NCI-H2227 treated with DMSO at 0.1 percent for 48 hours (cell line): ENCODE measurements at regions not wholly inside any gene's neighbourhood (a gene's known extent, or its start where the extent isn't known, plus 50 kb on each side); places are given as distances from the start of the nearest gene placed in this dataset.

Experiments used
- DNase-seq: peaks from one replicate; lab custom pipeline; 2025; lab: John Stamatoyannopoulos, UW

- no peak for DNase-seq
Observed at GRCh38 chr2:62369541-62370202, 136.3 kb downstream of the TMEM17 start.

DNA sequence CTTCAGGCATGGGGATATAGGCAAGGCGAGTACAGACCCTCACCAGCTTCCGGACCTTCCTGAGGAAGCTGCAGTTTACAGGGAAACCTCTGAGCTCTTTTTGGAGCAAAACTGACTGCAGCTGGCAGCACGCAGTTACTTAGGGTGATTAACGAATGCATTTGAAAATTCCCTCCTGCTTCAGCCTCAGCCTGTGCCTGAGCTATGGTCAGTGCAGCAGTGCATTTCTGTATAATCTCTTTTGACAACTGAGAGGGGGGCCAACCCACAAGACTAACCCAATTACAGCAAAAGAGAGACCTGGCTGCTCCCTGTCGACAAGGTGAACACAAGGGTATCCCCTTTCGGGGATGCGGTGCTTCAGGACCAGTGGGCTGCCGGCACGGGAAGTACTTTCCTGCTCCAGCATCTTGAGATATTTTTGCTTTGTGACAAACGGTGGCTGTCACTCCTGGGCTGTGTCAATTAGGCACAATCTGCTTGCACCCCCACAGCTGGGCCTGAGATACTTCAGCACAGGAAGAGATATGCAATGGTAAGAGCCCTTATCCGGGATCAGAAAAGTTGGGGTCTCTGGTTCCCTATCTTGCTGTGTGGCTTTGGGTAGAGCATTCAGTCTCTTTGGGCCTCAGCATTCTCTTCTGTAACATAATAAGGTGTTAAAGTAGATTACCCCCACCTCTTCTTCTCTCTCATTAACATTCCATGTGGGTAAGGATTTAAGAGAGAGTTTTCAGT lies 141.0 kb downstream of the TMEM17 start:
- DNase-seq, result no peak

DNA sequence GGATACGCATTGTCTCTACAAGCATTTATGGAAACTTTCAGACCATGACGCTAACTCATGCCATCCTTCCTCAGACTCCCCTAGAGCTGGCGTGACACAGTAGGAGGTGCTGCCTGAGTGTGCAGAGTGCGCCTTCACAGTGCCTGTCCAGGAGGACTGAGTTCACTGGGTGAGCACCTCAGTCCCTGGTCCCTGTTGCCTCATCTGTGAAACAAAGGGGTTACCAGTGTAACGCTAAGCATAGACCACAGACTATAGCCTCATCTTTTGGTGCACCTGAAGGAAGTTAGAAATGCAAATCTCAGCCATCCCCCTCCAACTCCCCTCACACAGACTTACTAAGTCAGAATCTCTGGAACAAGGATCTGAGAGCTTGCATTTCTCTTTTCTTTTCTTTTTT lies 142.8 kb downstream of the TMEM17 start:
- no peak for DNase-seq

DNA sequence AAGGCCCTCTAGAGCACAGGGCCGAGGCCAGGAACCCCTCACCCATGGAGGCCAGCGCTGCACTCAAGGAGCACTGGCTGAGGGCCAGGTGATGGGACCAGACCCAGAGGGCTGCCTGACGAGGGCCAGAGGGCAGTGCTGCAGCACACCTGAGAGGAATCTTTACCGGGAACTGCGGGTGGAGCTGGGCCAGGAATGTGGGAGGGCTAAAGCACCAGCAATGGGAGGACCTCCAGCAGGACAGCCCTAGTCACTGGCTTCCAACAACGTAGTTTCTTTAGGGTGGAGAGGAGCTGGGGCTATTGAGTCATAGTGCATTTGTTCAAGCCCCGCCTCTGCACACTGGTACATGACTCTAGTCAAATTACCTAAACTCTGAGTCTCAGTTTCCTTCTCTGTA lies 143.4 kb downstream of the TMEM17 start:
- no peak for DNase-seq

DNA sequence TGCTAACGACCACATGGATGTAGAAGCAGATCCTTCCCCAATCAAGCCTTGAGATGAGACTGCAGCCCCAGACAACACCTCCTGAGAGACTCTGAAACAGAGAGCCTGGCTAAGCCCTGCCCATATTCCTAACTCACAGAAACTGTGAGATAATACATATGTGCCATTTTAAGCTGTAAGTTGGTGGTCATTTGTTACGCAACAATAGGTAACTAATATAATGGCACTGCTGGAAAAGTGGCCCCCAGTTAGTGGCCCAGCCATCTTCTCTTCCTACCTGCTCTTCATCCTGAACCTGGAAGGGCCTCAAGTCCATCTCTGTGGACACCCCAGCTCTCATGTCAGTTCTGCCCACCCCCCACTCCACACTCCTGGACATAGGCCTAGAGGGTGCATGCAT lies 144.0 kb downstream of the TMEM17 start:
- no peak for DNase-seq

DNA sequence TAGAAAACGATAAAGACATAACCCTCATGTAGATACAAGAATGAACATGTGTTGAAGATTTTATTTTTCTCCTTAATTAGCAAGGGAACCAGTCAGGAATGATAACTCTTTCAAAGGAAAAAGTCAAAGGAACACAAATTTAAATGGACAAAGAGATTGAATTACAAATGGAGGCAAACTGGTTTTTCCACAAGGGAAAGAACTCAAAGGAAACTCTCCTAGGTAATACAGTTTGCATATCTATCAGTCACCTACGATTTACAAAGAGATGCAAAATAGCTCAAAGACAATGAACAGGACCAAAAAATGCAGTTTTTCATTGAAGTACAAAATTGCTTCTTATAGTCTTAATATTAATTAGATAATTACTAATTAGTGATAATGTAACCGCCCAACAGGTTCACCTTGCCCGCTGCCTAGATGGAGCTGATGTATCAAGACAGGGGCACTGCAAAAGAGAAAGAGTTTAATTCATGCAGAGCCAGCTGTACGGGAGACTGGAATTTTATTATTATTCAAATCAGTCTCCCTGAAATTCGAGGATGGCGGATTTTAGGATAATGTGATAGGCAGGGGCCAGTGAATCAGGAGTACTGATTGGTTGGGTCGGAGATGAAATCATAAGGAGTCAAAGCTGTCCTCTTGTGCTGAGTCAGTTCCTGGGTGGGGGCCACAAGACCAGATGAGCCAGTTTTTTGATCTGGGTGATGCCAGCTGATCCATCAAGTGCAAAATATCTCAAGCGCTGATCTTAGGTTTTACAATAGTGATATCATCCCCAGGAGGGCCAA lies 151.0 kb downstream of the TMEM17 start:
- no peak for DNase-seq

- DNase-seq, result no peak
Observed at GRCh38 chr2:62352031-62352430, 154.0 kb downstream of the TMEM17 start.

DNA sequence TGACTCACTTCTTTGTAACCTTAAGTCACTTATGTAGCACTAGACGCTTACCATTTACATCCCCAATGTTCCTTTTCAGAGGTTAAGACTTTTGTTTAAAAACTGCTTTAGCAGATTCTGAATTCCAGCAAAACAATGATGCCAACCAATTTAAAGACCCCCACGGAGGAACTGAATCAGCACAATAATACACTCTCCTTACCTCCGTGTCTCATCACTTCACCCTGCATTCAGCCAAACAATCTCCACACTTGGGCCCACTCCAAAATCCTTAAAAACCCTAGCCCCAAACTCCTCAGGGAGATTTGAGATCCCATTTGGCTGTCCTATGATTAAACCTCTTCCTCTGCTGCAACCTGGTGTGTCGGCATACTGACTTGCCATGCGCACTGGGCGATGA lies 153.9 kb downstream of the B3GNT2 start:
- DNase-seq, result no peak

DNA sequence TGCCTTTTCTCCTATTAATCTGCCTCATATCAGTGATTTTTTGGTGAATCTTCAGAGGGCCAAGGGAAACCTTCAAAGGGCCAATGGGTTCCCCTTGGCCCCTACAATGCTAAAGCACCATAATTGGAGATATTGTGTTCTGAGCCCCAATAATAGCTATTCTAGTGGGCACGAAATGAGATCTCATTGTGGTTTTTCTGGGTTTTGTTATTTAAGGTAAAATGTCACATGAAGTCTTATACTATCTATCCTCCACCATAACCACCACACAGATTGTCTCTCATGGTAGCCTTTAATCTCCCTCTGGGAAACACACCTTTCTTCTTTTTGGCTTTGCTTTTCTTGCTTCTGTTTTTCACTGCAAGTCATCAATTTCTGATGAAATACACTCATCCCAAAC lies 152.8 kb downstream of the B3GNT2 start:
- DNase-seq, result no peak

GRCh38 chr2:62347563-62348270 lies 151.8 kb downstream of the B3GNT2 start:
- no peak for DNase-seq

- no peak for DNase-seq
Observed at GRCh38 chr2:62344472-62344871, 148.6 kb downstream of the B3GNT2 start.

DNA sequence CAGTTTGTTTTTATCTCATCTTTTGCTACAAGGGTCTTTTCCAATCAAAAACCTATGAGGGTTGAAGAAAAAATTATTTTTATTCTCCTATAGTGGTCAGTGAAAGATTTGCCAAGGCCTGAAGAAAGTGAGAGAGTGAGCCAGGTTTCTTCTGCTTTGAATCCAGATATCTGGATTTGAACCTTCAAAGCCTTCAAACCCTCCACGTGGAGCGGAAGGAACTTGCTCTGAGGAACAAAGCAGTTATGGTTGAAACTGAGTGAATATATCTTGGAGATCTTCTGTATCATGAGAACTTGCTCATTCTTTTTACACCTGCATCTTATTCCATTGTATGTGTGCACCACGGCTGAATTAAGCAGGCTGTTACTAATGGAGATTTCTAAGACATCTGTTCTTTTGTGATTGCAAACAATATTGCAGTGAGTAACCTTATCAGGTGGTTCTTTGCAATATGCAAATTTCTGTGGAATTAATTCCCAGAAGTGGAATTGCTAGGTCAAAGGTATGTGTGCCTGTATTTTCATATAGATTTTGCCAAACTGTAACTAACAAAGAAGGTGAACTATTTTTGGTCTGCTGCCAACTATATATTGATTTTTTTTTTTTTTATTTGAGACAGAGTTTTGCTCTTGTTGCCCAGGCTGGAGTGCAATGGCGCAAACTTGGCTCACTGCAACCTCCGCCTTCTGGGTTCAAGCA lies 147.9 kb downstream of the B3GNT2 start:
- DNase-seq, result no peak

DNA sequence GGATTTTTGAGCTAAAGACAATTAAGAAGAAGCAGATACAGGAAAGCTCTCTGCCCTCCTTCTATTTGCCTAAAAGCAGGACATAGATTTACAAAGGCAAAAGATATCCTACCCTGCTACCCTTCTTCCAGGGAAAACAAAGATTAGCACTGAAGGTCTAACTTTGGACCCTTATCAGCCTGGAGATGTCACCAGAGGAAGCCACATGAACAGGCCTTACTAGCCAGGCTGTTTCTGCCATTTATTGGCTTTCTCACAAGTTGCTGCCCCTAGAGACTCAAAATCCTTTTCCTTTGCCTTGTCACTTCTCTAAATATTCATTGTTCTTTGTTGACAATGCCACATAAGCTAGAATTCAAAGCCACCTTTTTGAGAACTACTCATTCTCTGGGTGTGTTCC lies 147.3 kb downstream of the B3GNT2 start:
- no peak for DNase-seq

DNA sequence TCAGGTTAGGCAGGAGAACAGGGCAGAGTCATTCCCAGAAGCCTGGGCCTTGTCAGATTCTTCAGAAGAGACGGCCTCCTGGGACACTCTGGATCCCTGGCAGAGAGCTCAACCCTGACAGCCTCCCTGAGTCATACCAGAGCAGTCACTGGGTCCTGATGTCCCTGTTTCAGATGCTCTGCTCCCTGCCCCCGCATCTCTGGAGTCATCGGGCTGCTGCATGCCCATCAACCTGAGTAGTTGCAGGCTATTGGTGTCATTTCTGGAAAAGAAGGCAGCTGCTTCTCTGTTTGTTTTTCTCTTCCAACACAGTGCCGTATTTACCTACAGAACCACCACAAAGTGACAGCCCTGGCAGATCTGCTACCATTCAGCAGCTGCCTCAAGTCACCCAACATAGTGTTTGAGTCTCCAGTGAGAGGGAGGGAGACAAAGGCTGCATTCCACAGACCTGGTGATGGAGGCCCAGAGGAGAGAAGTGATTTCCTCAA lies 145.1 kb downstream of the B3GNT2 start:
- no peak for DNase-seq

DNA sequence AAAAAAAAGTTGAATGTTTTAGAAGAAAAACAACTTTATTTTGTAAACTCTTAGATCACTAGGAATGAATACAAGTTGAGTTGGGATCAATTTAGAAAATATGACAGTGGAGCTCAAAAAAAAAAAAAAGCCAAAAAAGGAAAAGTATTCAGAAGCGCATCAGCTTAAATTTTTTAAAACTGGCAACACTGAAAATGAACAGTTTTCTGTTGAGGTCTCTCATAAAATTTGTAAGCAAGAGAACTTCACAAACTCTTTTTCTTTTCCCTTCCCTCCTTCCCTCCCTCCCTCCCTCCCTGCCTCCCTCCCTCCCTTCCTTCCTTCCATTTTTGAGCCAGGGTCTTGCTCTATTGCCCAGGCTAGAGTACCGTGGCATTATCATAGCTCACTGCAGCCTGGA lies 143.9 kb downstream of the B3GNT2 start:
- no peak for DNase-seq

DNA sequence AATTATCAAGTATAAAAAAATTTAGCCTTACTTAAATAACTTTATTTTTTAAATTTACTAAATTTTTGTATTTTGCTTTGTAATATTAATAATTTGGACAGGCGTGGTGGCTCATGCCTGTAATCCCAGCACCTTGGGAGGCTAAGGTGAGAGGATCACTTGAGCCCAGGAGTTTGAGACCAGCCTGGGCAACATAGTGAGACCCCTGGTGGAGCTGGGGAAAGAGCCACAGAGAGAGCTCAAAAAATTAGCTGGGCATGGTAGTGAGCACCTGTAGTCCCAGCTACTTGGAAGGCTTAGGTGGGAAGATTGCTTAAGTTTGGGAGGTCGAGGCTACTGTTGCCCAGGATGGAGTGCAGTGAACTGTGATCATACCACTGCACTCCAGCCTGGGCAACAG lies 143.5 kb downstream of the B3GNT2 start:
- DNase-seq, result no peak

- peak; percentile 41 for DNase-seq
Observed at GRCh38 chr2:62338111-62338510, 142.2 kb downstream of the B3GNT2 start.

- no peak for DNase-seq
Observed at GRCh38 chr2:62337403-62337802, 141.5 kb downstream of the B3GNT2 start.

DNA sequence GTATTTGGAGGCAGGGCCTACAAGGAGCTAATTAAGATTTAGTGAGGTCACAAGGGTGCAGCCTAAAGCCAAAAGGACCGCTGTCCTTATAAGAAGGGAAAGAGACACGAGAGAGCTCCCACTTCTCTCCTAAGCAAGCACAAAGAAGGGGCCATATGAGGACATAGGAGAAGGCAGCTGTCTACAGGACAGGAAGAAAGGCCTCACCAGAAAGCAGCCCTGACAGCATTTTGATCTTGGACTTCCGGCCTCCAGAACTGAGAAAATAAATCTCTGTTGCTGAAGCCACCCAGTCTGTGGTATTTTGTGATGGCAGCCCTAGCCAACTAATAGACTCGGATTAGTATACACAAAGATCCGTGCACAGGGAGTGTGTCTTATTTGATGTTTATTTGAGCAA lies 139.7 kb downstream of the B3GNT2 start:
- no peak for DNase-seq

DNA sequence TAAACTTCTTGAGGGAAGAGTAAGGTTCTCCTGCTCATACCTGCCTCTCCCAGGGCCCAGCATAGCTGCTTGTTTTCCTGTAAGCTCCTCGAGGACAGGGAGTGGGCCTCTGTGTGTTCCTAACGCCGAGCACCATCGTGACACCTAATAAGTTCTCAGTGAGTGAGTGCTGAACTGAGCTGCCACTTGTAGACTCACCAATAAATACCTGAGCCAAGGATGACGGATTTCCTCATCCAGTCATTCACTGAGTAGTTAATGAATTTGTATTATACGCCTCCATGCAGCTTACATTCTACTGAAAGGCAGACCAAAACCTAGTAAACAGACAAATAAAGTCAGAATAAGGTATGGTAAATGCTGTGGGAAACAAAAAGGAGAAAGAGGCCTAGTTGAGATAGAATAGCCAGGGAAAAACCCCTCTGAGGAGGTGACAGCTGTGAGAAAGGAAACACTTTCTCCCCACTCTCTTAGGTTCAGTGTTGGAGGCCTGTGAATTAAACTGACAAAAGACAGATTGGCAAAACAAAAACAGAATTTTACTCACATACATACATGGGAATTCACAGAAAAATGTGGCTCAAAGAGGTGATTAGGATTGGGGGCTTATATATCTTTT lies 138.6 kb downstream of the B3GNT2 start:
- DNase-seq, result no peak

DNA sequence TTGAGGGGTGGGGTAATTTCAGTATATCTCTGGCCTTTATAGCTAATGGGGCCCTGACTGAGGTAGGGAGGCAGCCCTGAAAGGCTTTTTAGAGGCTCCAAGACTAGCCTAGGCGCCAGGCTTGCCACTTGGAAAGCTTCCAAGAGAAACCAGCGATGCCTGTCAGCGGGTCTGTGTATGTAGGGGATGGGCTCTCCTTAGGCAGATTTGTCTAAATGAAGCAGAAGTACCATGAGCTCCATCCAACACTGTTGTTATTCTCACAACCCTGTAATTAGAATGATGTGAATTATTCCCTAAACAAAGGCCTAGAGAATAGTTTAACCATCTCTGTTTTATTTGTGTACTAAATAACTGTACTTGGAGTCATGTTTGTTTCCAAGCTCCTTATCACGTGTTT lies 138.1 kb downstream of the B3GNT2 start:
- peak; percentile 82 for DNase-seq
